ENCODE measurements at regions not wholly inside any gene's neighbourhood (a gene's known extent, or its start where the extent isn't known, plus 50 kb on each side); places are given as distances from the start of the nearest gene placed in this dataset.

- Histone ChIP-seq H3K27me3 (ENCODE audit: control insufficient read depth, insufficient read depth) (no peaks in the 10 kb centered on the region), H3K27ac (ENCODE audit: low read length) (no peak overlapping the region), H3K4me1 (ENCODE audit: control insufficient read depth, insufficient read depth, low read length) (no peaks in the 10 kb centered on the region), H3K9me3 (ENCODE audit: control insufficient read depth, low read length) (no peaks in the 10 kb centered on the region), H3K4me3 (ENCODE audit: low read length) (no peak overlapping the region)
- ATAC-seq (no peak), DNase-seq (no peak)
- intact Hi-C loops (cut with DNase I), result no loop called here
- 26% methylated on average over 2 of the region's 2 CpGs for WGBS
These were observed 123.1 kb downstream of the OSR1 start for GRCh38 chr2:19235308-19235707.

GRCh38 chr2:19232312-19232711 is 126.1 kb downstream of the OSR1 start:
- no peaks in the 10 kb centered on the region for H3K4me1 ChIP-seq (ENCODE audit: control insufficient read depth, insufficient read depth, low read length)
- intact Hi-C loops (cut with DNase I), result no loop called here
- 93% methylated on average over 1 of the region's 1 CpG for WGBS
- no peak overlapping the region for H3K4me3 ChIP-seq (ENCODE audit: low read length)
- no peaks in the 10 kb centered on the region for H3K27me3 ChIP-seq (ENCODE audit: control insufficient read depth, insufficient read depth)
- H3K9me3 ChIP-seq (ENCODE audit: control insufficient read depth, low read length), result no peaks in the 10 kb centered on the region
- no peak overlapping the region for H3K27ac ChIP-seq (ENCODE audit: low read length)
- DNase-seq, result no peak
- ATAC-seq, result no peak

- Histone ChIP-seq H3K4me1 (ENCODE audit: control insufficient read depth, insufficient read depth, low read length) (peaks cover 4% of the 10 kb centered on the region), H3K9me3 (ENCODE audit: control insufficient read depth, low read length) (no peaks in the 10 kb centered on the region), H3K27me3 (ENCODE audit: control insufficient read depth, insufficient read depth) (no peaks in the 10 kb centered on the region), H3K4me3 (ENCODE audit: low read length) (no peak overlapping the region), H3K27ac (ENCODE audit: low read length) (no peak overlapping the region)
- intact Hi-C loops (cut with DNase I), result no loop called here
- ATAC-seq, result no peak
- no peak for DNase-seq
- 92% methylated on average over 2 of the region's 2 CpGs for WGBS
These were observed 126.8 kb downstream of the OSR1 start for GRCh38 chr2:19231625-19232024.

- ATAC-seq, result no peak
- H3K4me1 ChIP-seq (ENCODE audit: control insufficient read depth, insufficient read depth, low read length), result peaks cover 4% of the 10 kb centered on the region
These were observed 127.8 kb downstream of the OSR1 start for GRCh38 chr2:19230626-19231025.

GRCh38 chr2:19228715-19229114 is 129.7 kb downstream of the OSR1 start:
- H3K9me3 ChIP-seq (ENCODE audit: control insufficient read depth, low read length), result no peaks in the 10 kb centered on the region
- H3K27me3 ChIP-seq (ENCODE audit: control insufficient read depth, insufficient read depth), result no peaks in the 10 kb centered on the region
- 85% methylated on average over 3 of the region's 3 CpGs for WGBS
- no peak overlapping the region for H3K4me3 ChIP-seq (ENCODE audit: low read length)
- ATAC-seq (no peak), DNase-seq (no peak)
- H3K4me1 ChIP-seq (ENCODE audit: control insufficient read depth, insufficient read depth, low read length), result peaks cover 4% of the 10 kb centered on the region
- no peak overlapping the region for H3K27ac ChIP-seq (ENCODE audit: low read length)
- intact Hi-C loops (cut with DNase I), result no loop called here

More at GRCh38 chr2:19230626-19231025, 127.8 kb downstream of the OSR1 start:
- Histone ChIP-seq H3K27me3 (ENCODE audit: control insufficient read depth, insufficient read depth) (no peaks in the 10 kb centered on the region), H3K27ac (ENCODE audit: low read length) (no peak overlapping the region), H3K4me3 (ENCODE audit: low read length) (no peak overlapping the region), H3K9me3 (ENCODE audit: control insufficient read depth, low read length) (no peaks in the 10 kb centered on the region)
- WGBS, result 74% methylated on average over 2 of the region's 2 CpGs
- intact Hi-C loops (cut with DNase I), result no loop called here
- no peak for DNase-seq

- no peak overlapping the region for H3K4me3 ChIP-seq (ENCODE audit: low read length)
- H3K9me3 ChIP-seq (ENCODE audit: control insufficient read depth, low read length), result no peaks in the 10 kb centered on the region
- H3K27ac ChIP-seq (ENCODE audit: low read length), result no peak overlapping the region
- 70% methylated on average over 3 of the region's 3 CpGs for whole genome bisulfite sequencing
- intact Hi-C loops (cut with DNase I), result no loop called here
- H3K4me1 ChIP-seq (ENCODE audit: control insufficient read depth, insufficient read depth, low read length), result peaks cover 4% of the 10 kb centered on the region
- DNase-seq (no peak), ATAC-seq (no peak)
- H3K27me3 ChIP-seq (ENCODE audit: control insufficient read depth, insufficient read depth), result no peaks in the 10 kb centered on the region
These were observed 130.2 kb downstream of the OSR1 start for GRCh38 chr2:19228181-19228593.

GRCh38 chr2:19226871-19227270 is 131.6 kb downstream of the OSR1 start:
- no peaks in the 10 kb centered on the region for H3K9me3 ChIP-seq (ENCODE audit: control insufficient read depth, low read length)
- ATAC-seq, result no peak

GRCh38 chr2:19226386-19226785 is 132.0 kb downstream of the OSR1 start:
- no peak overlapping the region for H3K27ac ChIP-seq (ENCODE audit: low read length)
- intact Hi-C loops (cut with DNase I), result no loop called here
- ATAC-seq, result no peak
- no peaks in the 10 kb centered on the region for H3K9me3 ChIP-seq (ENCODE audit: control insufficient read depth, low read length)
- no peak for DNase-seq
- no peaks in the 10 kb centered on the region for H3K27me3 ChIP-seq (ENCODE audit: control insufficient read depth, insufficient read depth)
- H3K4me1 ChIP-seq (ENCODE audit: control insufficient read depth, insufficient read depth, low read length), result peaks cover 4% of the 10 kb centered on the region
- H3K4me3 ChIP-seq (ENCODE audit: low read length), result no peak overlapping the region
- 81% methylated on average over 6 of the region's 6 CpGs for WGBS

More at GRCh38 chr2:19226871-19227270, 131.6 kb downstream of the OSR1 start:
- no peak overlapping the region for H3K27ac ChIP-seq (ENCODE audit: low read length)
- intact Hi-C loops (cut with DNase I), result loop anchor here in 1 of 4 donors (1.0 kb wide), 1 partner anchor 42 kb away; no protein-coding TSS in a partner anchor
- DNase-seq, result no peak
- H3K4me1 ChIP-seq (ENCODE audit: control insufficient read depth, insufficient read depth, low read length), result peaks cover 4% of the 10 kb centered on the region
- no peak overlapping the region for H3K4me3 ChIP-seq (ENCODE audit: low read length)
- no peaks in the 10 kb centered on the region for H3K27me3 ChIP-seq (ENCODE audit: control insufficient read depth, insufficient read depth)
- WGBS, result 85% methylated on average over 4 of the region's 4 CpGs

GRCh38 chr2:19225931-19226330 is 132.5 kb downstream of the OSR1 start:
- peaks cover 4% of the 10 kb centered on the region for H3K4me1 ChIP-seq (ENCODE audit: control insufficient read depth, insufficient read depth, low read length)
- no peaks in the 10 kb centered on the region for H3K9me3 ChIP-seq (ENCODE audit: control insufficient read depth, low read length)
- no peak for ATAC-seq
- no peak for DNase-seq
- 86% methylated on average over 1 of the region's 1 CpG for WGBS
- H3K27ac ChIP-seq (ENCODE audit: low read length), result no peak overlapping the region
- H3K4me3 ChIP-seq (ENCODE audit: low read length), result no peak overlapping the region
- intact Hi-C loops (cut with DNase I), result no loop called here
- H3K27me3 ChIP-seq (ENCODE audit: control insufficient read depth, insufficient read depth), result no peaks in the 10 kb centered on the region

GRCh38 chr2:19225126-19225525 is 133.3 kb downstream of the OSR1 start:
- no peak overlapping the region for H3K4me3 ChIP-seq (ENCODE audit: low read length)
- DNase-seq (no peak), ATAC-seq (no peak)
- no peak overlapping the region for H3K27ac ChIP-seq (ENCODE audit: low read length)
- no peaks in the 10 kb centered on the region for H3K27me3 ChIP-seq (ENCODE audit: control insufficient read depth, insufficient read depth)
- intact Hi-C loops (cut with DNase I), result no loop called here
- peaks cover 4% of the 10 kb centered on the region for H3K4me1 ChIP-seq (ENCODE audit: control insufficient read depth, insufficient read depth, low read length)
- H3K9me3 ChIP-seq (ENCODE audit: control insufficient read depth, low read length), result no peaks in the 10 kb centered on the region

- Histone ChIP-seq H3K4me3 (ENCODE audit: low read length) (no peak overlapping the region), H3K4me1 (ENCODE audit: control insufficient read depth, insufficient read depth, low read length) (peaks cover 4% of the 10 kb centered on the region), H3K27me3 (ENCODE audit: control insufficient read depth, insufficient read depth) (no peaks in the 10 kb centered on the region), H3K27ac (ENCODE audit: low read length) (no peak overlapping the region), H3K9me3 (ENCODE audit: control insufficient read depth, low read length) (no peaks in the 10 kb centered on the region)
- intact Hi-C loops (cut with DNase I), result no loop called here
- DNase-seq, result no peak
- 91% methylated on average over 1 of the region's 1 CpG for WGBS
- no peak for ATAC-seq
These were observed 133.9 kb downstream of the OSR1 start for GRCh38 chr2:19224486-19224885.

GRCh38 chr2:19224011-19224410 is 134.4 kb downstream of the OSR1 start:
- WGBS, result 82% methylated on average over 5 of the region's 5 CpGs
- Histone ChIP-seq H3K9me3 (ENCODE audit: control insufficient read depth, low read length) (no peaks in the 10 kb centered on the region), H3K4me3 (ENCODE audit: low read length) (no peak overlapping the region), H3K27me3 (ENCODE audit: control insufficient read depth, insufficient read depth) (no peaks in the 10 kb centered on the region), H3K4me1 (ENCODE audit: control insufficient read depth, insufficient read depth, low read length) (peaks cover 4% of the 10 kb centered on the region), H3K27ac (ENCODE audit: low read length) (no peak overlapping the region)
- ATAC-seq (no peak), DNase-seq (no peak)
- intact Hi-C loops (cut with DNase I), result no loop called here

Measured in right cardiac atrium (tissue), 5 donors.